Activated naive CD4-positive, alpha-beta T cell treated with anti-CD3 and anti-CD28 coated beads, Interleukin-2, amount 10 ng/mL, durations not matched to agents 7 days and 5 days (primary cell): ENCODE measurements at regions not wholly inside any gene's neighbourhood (a gene's known extent, or its start where the extent isn't known, plus 50 kb on each side); places are given as distances from the start of the nearest gene placed in this dataset.
"Not testable (repeated sequence)": the region's sequence is repeated elsewhere in the genome, so short reads cannot be mapped to it uniquely, and the experiment has no call there.

Source experiments
- CTCF ChIA-PET: fragments of 350-600 bp; sonication (Branson Sonifier 250); formaldehyde crosslinking; loops from one replicate; lab custom pipeline; 2021; ENCODE audit warnings: antibody characterized with exemption; lab: Charles Lee
- DNase-seq: peaks from one replicate; pipeline ENCODE4 v3.0.0-alpha.2; 2020
- H3K27ac Mint-ChIP-seq: one replicate; pipeline ENCODE4 v1.8.0; 2021; ENCODE audit warnings: mild to moderate bottlenecking, moderate library complexity, mixed read lengths
- H3K27me3 Mint-ChIP-seq: one replicate; pipeline ENCODE4 v1.8.0; 2021; ENCODE audit warnings: mild to moderate bottlenecking, mixed read lengths
- H3K36me3 Mint-ChIP-seq: one replicate; pipeline ENCODE4 v1.8.0; 2021; ENCODE audit warnings: mixed read lengths
- H3K4me1 Mint-ChIP-seq: one replicate; pipeline ENCODE4 v1.8.0; 2021; ENCODE audit warnings: mixed read lengths
- H3K4me3 Mint-ChIP-seq: one replicate; pipeline ENCODE4 v1.8.0; 2021; ENCODE audit warnings: mild to moderate bottlenecking, moderate library complexity, mixed read lengths
- H3K9me3 Mint-ChIP-seq: one replicate; pipeline ENCODE4 v1.8.0; 2021; ENCODE audit warnings: mixed read lengths

DNA sequence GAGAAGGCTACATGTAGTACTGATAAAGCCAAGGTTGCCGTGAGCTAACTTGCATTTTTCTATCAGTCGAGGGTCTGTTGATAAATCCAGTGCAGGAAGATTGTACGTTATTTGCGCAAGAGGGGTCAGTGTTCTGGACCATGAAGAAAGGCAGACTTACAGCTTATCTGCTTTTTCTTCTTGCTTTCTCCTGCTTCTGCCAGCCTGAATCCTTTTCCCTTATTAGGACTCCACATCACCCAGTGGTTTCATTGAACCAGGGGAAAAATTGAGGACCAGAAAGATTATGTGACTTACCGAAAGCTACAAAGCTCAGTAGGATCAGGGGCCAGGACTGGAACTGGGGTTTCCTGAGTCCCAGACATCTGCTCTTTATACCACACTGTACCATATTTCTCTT is 534.6 kb upstream of the BRINP1 start:
- Mint-ChIP-seq H3K9me3 (peaks cover 4% of the 10 kb centered on the region), H3K27me3 (no peaks in the 10 kb centered on the region), H3K36me3 (no peaks in the 10 kb centered on the region), H3K27ac (no peak overlapping the region), H3K4me3 (no peak overlapping the region), H3K4me1 (no peaks in the 10 kb centered on the region)
- DNase-seq, result no peak
- CTCF ChIA-PET, result no interaction called here

DNA sequence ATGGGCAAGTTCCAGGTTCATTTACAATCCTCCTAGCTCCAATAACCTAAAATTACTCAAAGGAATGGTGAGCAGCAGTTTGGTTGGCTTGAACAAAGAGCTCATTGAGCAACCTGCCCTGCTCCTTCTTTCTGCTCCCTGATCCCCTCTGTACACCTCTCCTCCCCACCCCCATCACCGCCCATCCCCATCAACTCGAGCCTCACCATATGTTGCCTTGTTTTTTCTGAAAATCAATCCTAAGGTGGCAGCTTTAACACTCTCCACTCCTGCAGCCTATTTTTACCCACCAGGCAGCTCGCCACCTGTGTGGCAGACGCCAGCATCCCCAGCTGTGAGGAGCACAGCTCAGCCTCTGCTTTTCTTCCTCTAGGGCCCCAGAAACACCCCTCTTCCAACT is 533.4 kb upstream of the BRINP1 start:
- no peaks in the 10 kb centered on the region for H3K9me3 Mint-ChIP-seq
- H3K4me3 Mint-ChIP-seq, result no peak overlapping the region
- no peaks in the 10 kb centered on the region for H3K36me3 Mint-ChIP-seq
- CTCF ChIA-PET, result no interaction called here
- no peak overlapping the region for H3K27ac Mint-ChIP-seq
- H3K4me1 Mint-ChIP-seq, result no peaks in the 10 kb centered on the region
- H3K27me3 Mint-ChIP-seq, result no peaks in the 10 kb centered on the region
- no peak for DNase-seq

DNA sequence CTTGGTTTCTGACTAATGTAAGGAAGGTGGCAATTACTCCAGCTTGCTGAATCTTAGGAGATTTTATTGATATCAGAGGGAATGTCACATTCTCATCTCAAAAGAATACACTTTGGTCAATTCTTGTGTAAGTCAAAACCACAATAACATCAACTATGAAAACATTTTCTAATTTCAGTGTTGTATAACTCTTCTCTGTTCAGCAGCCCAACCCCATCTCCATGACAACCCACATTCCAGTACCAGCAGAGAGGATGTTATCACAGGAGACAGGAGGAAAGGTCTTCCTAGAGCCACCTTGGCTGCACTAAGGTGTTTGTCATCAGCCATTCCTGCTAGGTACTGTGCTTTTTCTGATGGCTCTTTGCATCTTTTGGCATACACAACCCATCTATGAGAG is 529.1 kb upstream of the BRINP1 start:
- no peak for DNase-seq
- Mint-ChIP-seq H3K4me3 (no peak overlapping the region), H3K9me3 (no peaks in the 10 kb centered on the region), H3K36me3 (no peaks in the 10 kb centered on the region), H3K27ac (no peak overlapping the region), H3K27me3 (no peaks in the 10 kb centered on the region), H3K4me1 (no peaks in the 10 kb centered on the region)
- CTCF ChIA-PET, result no interaction called here

DNA sequence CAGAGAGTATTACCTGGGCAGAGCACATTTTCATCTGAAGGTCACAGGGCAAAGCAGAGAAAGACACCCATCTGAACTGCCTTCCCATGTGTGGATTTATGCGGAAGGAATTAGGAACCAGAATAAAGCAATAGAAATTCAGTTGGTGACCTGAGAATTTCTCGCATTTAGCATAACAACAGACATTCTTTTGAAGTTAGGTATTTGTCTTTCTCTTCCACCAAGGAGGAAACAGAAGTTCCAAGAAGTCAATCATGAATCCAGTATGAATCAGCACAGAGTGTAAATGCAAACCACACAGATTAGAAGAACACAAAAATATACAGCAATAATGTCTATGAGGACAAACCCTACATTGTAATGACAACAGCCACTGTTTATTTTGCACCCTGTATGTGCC is 515.2 kb upstream of the BRINP1 start:
- Mint-ChIP-seq H3K4me3 (no peak overlapping the region), H3K9me3 (no peaks in the 10 kb centered on the region), H3K36me3 (no peaks in the 10 kb centered on the region)

DNA sequence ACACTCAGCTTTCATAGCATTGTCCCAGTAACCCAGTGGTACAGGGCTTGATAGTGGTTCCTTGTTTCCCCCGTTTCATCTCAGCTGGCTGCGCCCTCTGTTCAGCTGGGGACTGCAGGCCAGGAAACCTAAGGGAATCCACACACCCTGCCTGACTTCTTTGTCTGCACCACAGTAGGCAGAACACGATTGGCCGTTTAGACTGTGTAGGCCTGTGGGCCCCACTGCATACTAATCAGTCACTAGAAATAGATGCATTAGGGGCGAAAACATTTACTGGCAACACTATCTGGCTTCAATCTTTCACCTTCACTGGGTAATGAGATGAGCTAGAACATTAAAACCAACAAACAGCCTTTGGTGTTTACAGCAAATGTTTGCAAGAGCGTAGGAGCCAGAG is 512.7 kb upstream of the BRINP1 start:
- Mint-ChIP-seq H3K27me3 (no peaks in the 10 kb centered on the region), H3K9me3 (no peaks in the 10 kb centered on the region), H3K4me1 (no peaks in the 10 kb centered on the region), H3K36me3 (no peaks in the 10 kb centered on the region), H3K4me3 (no peak overlapping the region), H3K27ac (no peak overlapping the region)
- CTCF ChIA-PET, result no interaction called here
- no peak for DNase-seq

More for the DNA sequence above, 515.2 kb upstream of the BRINP1 start:
- H3K27ac Mint-ChIP-seq, result no peak overlapping the region
- CTCF ChIA-PET, result interaction anchor here (1.3 kb wide), 1 partner anchor 85 kb away, joined by 3 read pairs; no protein-coding TSS in a partner anchor
- no peaks in the 10 kb centered on the region for H3K27me3 Mint-ChIP-seq
- H3K4me1 Mint-ChIP-seq, result no peaks in the 10 kb centered on the region
- no peak for DNase-seq

DNA sequence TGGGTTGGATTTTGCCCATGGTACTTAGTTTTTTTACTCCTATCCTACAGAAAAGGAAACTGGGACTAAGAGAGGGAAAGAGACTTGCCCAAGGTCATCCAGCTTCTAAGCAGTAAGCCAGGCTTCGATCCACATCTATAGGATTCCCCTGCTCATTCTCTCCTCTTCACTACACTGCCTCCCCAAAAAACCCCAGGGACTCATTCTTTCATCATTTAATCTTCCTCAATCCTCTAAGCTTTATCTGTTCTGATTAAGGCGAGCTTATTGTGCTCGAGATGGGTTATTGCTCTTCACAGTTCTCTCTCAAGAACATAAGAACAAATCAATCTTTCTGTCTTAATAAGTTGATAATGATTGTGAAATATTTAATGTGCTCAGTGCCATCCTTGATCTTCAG is 511.1 kb upstream of the BRINP1 start:
- no peaks in the 10 kb centered on the region for H3K27me3 Mint-ChIP-seq
- no peaks in the 10 kb centered on the region for H3K4me1 Mint-ChIP-seq
- no peak overlapping the region for H3K27ac Mint-ChIP-seq

DNA sequence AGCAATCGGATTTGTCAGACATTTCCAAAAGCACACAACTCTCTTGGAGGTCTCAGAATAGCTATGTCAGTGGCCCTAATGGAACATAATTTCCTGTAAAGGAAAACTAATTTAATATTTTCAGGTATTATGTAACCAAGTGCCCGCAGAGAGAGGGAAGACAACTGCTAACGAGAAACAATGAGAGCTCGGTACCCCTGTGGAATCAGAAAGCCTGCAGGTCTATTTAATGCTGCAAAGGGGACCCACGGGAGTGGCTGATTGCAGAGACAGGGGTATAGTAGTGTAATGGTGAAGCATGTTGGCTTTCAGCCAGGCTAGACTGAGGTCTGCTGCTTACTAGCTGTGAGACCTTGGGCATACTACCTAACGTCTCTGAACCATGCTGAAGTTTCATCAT is 508.1 kb upstream of the BRINP1 start:
- H3K27me3 Mint-ChIP-seq, result no peaks in the 10 kb centered on the region
- no peak overlapping the region for H3K27ac Mint-ChIP-seq
- no peaks in the 10 kb centered on the region for H3K9me3 Mint-ChIP-seq
- H3K36me3 Mint-ChIP-seq, result no peaks in the 10 kb centered on the region
- H3K4me3 Mint-ChIP-seq, result no peak overlapping the region
- no peak for DNase-seq
- CTCF ChIA-PET, result no interaction called here
- no peaks in the 10 kb centered on the region for H3K4me1 Mint-ChIP-seq

More for the DNA sequence above, 511.1 kb upstream of the BRINP1 start:
- no peak for DNase-seq
- no peak overlapping the region for H3K4me3 Mint-ChIP-seq
- no peaks in the 10 kb centered on the region for H3K36me3 Mint-ChIP-seq
- H3K9me3 Mint-ChIP-seq, result no peaks in the 10 kb centered on the region
- CTCF ChIA-PET, result no interaction called here

DNA sequence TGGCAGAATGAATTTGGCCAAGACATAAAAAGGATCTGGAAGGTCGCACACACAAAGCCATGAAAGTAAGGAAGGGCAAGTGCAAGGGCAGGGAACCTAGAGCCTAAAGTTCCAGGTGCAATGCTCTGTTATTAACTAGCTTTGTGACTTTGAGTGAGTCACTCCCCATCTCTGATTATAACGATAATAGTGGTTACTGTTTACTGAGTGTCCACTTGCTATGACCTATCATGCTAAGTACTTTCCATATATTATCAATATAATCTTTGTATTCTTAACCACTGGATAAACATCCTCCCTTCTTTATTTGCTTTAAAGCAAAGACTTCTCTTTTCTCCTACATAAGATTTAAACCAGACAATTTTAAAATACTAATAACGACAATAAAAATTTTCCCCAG is 504.6 kb upstream of the BRINP1 start:
- no peak for DNase-seq
- Mint-ChIP-seq H3K4me3 (no peak overlapping the region), H3K4me1 (no peaks in the 10 kb centered on the region), H3K36me3 (no peaks in the 10 kb centered on the region), H3K27ac (no peak overlapping the region), H3K27me3 (no peaks in the 10 kb centered on the region), H3K9me3 (peaks cover 2% of the 10 kb centered on the region)
- CTCF ChIA-PET, result no interaction called here

DNA sequence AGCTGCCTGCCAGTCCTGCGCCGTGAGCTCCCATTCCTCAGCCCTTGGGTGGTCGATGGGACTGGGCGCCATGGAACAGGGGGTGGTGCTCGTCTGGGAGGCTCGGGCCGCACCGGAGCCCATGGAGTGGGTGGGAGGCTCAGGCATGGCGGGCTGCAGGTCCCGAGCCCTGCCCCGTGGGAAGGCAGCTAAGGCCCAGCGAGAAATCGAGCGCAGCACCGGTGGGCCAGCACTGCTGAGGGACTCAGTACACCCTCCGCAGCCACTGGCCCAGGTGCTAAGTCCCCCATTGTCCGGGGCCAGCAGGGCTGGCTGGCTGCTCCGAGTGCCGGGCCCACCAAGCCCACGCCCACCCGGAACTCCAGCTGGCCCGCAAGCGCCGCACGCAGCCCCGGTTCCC is 501.0 kb upstream of the BRINP1 start:
- H3K27me3 Mint-ChIP-seq, H3K27ac Mint-ChIP-seq, DNase-seq, H3K4me3 Mint-ChIP-seq, H3K36me3 Mint-ChIP-seq, CTCF ChIA-PET, H3K4me1 Mint-ChIP-seq, H3K9me3 Mint-ChIP-seq: not testable (repeated sequence)

DNA sequence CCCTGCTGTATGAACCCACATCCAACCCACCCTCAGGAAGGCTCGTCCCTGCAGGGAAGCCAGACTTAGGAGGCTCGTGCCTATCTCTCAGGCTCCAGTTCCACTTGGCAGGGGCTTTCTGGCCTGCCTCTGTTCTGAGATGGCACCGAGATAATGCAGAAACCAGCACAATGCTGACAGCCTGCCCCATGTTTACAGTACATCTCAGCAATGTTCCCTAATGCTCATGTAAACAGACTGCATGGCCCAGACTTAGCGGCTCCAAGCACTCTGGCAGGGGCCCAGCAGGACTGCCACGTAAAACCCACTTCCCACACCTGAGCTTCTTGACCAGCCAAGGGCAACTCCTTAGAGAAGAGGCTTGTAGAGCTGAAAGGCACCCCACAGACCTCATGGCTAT is 499.5 kb upstream of the BRINP1 start:
- Mint-ChIP-seq H3K9me3 (peaks cover 2% of the 10 kb centered on the region), H3K4me1 (no peaks in the 10 kb centered on the region), H3K27ac (no peak overlapping the region), H3K36me3 (no peaks in the 10 kb centered on the region), H3K4me3 (no peak overlapping the region), H3K27me3 (no peaks in the 10 kb centered on the region)
- CTCF ChIA-PET, result interaction anchor here (0.7 kb wide), 1 partner anchor 24 kb away, joined by 4 read pairs; no protein-coding TSS in a partner anchor
- DNase-seq, result no peak

DNA sequence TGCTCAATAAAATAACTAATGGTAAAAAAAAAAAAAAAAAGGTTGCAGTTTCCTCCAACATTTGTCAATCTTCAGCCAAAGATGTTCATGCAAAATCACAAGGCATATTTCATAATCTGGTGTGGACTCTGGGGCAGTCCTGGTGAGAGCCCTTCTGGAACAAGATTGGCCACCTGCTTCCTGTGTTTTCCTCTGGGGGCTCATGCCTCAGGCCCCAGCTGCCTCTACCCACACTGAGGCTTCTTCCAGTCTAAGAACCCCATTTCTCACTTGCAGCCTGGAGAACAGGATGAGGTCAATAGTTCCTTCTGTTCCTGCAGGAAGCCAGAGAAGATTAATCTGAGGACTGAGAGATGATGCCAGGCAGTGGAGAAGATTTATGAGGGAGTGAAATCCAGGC is 492.6 kb upstream of the BRINP1 start:
- no peak overlapping the region for H3K4me3 Mint-ChIP-seq
- no peaks in the 10 kb centered on the region for H3K4me1 Mint-ChIP-seq
- no peaks in the 10 kb centered on the region for H3K36me3 Mint-ChIP-seq
- H3K27me3 Mint-ChIP-seq, result no peaks in the 10 kb centered on the region
- H3K27ac Mint-ChIP-seq, result no peak overlapping the region
- DNase-seq, result no peak
- CTCF ChIA-PET, result no interaction called here
- H3K9me3 Mint-ChIP-seq, result no peaks in the 10 kb centered on the region

DNA sequence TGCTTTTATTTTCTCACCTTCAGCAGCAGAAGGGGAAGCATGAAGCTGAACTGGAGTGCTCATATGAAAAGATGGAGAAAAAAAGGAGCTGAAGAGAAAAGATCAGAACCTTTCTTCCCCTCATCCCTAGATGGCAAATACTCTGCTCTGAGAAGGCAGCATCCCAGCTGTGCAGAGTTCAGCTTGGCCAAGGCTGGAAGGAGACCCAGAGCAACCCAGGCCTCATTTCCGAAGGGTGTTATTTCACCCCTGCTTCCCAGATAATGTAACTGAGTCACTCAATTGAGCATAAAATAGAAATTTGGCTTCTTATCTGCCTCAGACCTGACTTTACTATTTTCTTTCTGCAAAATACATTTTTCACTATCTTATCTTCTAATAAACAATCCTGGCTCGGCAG is 489.9 kb upstream of the BRINP1 start:
- no peak for DNase-seq
- H3K27me3 Mint-ChIP-seq, result no peaks in the 10 kb centered on the region

DNA sequence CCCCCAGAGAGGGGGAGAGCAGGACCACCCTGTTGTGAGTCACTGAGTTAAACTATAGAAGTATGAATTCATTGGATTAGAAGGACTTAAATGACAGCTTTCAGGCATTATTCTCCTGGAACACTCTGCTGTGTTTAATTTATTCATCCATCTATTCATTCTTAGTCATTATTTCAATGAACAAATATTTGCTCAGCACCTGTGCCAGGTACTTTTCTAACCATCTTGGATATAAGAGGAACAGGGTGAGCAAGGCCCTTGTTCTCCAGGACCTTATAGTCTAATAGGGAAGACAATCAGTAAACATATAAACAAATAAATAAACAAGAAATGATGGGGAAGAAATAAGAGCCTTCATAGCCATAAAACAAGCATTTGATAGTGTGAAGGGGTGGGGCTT is 483.9 kb upstream of the BRINP1 start:
- no peak overlapping the region for H3K4me3 Mint-ChIP-seq
- CTCF ChIA-PET, result no interaction called here
- no peaks in the 10 kb centered on the region for H3K9me3 Mint-ChIP-seq
- H3K27me3 Mint-ChIP-seq, result no peaks in the 10 kb centered on the region
- H3K36me3 Mint-ChIP-seq, result no peaks in the 10 kb centered on the region
- no peak overlapping the region for H3K27ac Mint-ChIP-seq
- no peak for DNase-seq
- H3K4me1 Mint-ChIP-seq, result no peaks in the 10 kb centered on the region

More for the DNA sequence above, 489.9 kb upstream of the BRINP1 start:
- CTCF ChIA-PET, result no interaction called here
- H3K9me3 Mint-ChIP-seq, result no peaks in the 10 kb centered on the region
- H3K4me3 Mint-ChIP-seq, result no peak overlapping the region
- no peaks in the 10 kb centered on the region for H3K36me3 Mint-ChIP-seq
- no peaks in the 10 kb centered on the region for H3K4me1 Mint-ChIP-seq
- H3K27ac Mint-ChIP-seq, result no peak overlapping the region

DNA sequence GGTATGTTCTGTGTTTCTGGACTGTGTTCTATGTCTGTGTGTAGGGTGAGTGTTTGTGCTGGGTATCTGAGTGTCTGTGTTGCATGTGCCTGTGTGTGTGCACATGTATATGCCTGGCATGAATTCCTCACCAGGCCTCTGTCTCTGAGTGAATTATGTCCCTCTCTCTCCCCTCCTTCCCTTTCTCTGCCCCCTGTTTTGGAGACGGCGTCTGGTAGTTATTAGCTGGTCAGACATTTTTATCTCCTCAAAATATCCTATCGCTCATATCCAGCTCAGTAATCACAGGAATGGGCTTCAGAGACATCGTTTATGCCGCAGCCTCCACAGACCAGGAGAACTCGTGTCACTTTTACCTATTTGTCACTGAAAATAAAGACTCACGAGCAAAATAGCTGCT is 483.2 kb upstream of the BRINP1 start:
- no peak overlapping the region for H3K4me3 Mint-ChIP-seq
- no peaks in the 10 kb centered on the region for H3K27me3 Mint-ChIP-seq
- H3K36me3 Mint-ChIP-seq, result no peaks in the 10 kb centered on the region
- no peak overlapping the region for H3K27ac Mint-ChIP-seq
- CTCF ChIA-PET, result no interaction called here
- no peaks in the 10 kb centered on the region for H3K9me3 Mint-ChIP-seq
- no peak for DNase-seq
- H3K4me1 Mint-ChIP-seq, result no peaks in the 10 kb centered on the region

DNA sequence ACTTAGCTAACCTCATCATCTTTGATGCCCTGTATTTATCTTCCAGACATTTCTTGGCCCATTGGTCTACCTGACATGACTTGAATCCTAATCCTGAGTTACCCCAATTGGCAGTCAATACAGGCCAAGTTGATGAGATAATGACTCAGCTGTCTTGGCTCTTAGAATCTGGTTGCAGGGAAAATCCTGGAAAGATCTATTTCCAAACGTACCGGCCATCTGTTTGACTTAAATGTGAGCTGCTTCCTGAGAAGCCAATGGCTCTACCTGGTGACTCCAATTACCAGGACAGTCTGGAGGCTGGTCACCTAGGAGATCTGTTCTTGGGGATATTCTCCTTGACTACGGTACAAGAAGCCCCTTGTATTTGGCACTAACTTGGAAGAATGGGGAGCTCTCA is 475.2 kb upstream of the BRINP1 start:
- H3K4me1 Mint-ChIP-seq, result no peaks in the 10 kb centered on the region
- no peaks in the 10 kb centered on the region for H3K27me3 Mint-ChIP-seq
- H3K36me3 Mint-ChIP-seq, result no peaks in the 10 kb centered on the region
- H3K4me3 Mint-ChIP-seq, result no peak overlapping the region
- no peak for DNase-seq
- CTCF ChIA-PET, result interaction anchor here (0.6 kb wide), 1 partner anchor 25 kb away, joined by 4 read pairs; no protein-coding TSS in a partner anchor
- H3K9me3 Mint-ChIP-seq, result no peaks in the 10 kb centered on the region
- H3K27ac Mint-ChIP-seq, result no peak overlapping the region

DNA sequence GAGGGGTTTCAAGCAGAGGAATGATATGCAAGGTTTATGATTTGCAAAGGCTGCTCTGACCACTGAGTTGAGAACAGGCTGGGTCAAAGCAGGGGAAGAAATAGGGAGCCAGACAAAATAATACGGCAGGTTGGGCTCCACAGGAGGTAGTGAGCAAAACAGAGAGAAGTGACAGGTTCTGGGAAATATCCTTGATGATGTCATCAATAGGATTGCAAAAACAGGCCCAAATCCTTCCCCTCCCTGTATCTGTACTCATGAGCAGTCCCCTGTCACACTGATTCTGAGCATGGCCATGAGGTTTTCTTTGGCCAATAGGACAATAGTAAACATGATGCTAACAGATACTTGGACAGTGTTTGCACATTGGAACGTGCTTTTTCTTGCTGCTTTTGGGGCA is 471.8 kb upstream of the BRINP1 start:
- CTCF ChIA-PET, result no interaction called here
- Mint-ChIP-seq H3K27me3 (no peaks in the 10 kb centered on the region), H3K9me3 (no peaks in the 10 kb centered on the region), H3K4me1 (no peaks in the 10 kb centered on the region), H3K36me3 (no peaks in the 10 kb centered on the region), H3K4me3 (no peak overlapping the region), H3K27ac (no peak overlapping the region)
- no peak for DNase-seq
